ENCODE measurements at regions not wholly inside any gene's neighbourhood (a gene's known extent, or its start where the extent isn't known, plus 50 kb on each side); places are given as distances from the start of the nearest gene placed in this dataset.

DNA sequence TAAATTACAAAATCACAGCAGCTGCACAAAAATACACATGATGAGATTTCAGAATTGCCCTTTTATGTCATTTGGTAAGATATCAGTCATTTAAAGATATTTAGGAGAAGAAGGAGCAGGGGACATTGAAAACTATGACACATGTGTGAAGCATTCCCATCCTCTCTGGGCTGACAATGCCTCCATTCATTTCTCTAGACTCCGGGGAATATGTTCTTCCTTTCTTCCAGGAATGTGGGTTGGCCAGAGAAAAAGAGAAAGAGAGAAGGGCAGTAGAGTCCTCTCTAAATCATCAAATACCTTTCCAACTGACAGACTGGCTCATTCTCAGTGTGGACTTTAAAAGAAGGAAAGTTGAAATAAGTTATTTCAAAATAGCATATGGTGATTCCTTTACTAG lies 205.6 kb upstream of the ADAMTSL1 start:
- peak; percentile 94 for FAIRE-seq

GRCh38 chr9:18269561-18269960 lies 204.4 kb upstream of the ADAMTSL1 start:
- no peaks in the 10 kb centered on the region for H3K9me3 ChIP-seq (ENCODE audit: insufficient read depth, low read depth, low read length)
- no peak overlapping the region for H3K9ac ChIP-seq (ENCODE audit: low read length)
- H3K27ac ChIP-seq (ENCODE audit: low read depth, low read length) = no peak overlapping the region
- no peak overlapping the region for H3K4me3 Mint-ChIP-seq (ENCODE audit: unreplicated experiment)
- H3K36me3 ChIP-seq (ENCODE audit: insufficient read depth, low read length) = no peaks in the 10 kb centered on the region
- no peaks in the 10 kb centered on the region for H3K36me3 Mint-ChIP-seq (ENCODE audit: low read depth, unreplicated experiment)
- no peak overlapping the region for H3K4me3 ChIP-seq (ENCODE audit: insufficient read depth, low read depth, low read length)
- H3K4me2 ChIP-seq (ENCODE audit: low read length) = no peak overlapping the region
- FAIRE-seq (no peak), DNase-seq (ENCODE audit: low read depth) (peak; percentile 44)
- H3K27me3 ChIP-seq (ENCODE audit: insufficient read depth, low read length) = no peaks in the 10 kb centered on the region
- H2AFZ ChIP-seq (ENCODE audit: low read depth, low read length) = no peak overlapping the region
- no peaks in the 10 kb centered on the region for H3K27me3 Mint-ChIP-seq (ENCODE audit: low read depth, unreplicated experiment)
- TF ChIP-seq CTCF (IDR thresholded peaks at IDR 0.05; ENCODE audit: insufficient read depth, low read depth, low read length) = no peak
- no peak for TF ChIP-seq EZH2 (IDR thresholded peaks at IDR 0.05; ENCODE audit: insufficient read depth, low read length)
- no peaks in the 10 kb centered on the region for H4K20me1 ChIP-seq (ENCODE audit: insufficient read depth, low read length)
- peaks cover 30% of the 10 kb centered on the region for H3K4me1 Mint-ChIP-seq (ENCODE audit: low read depth, unreplicated experiment)
- no peaks in the 10 kb centered on the region for H3K79me2 ChIP-seq (ENCODE audit: insufficient read depth, low read length)
- H3K4me1 ChIP-seq (ENCODE audit: insufficient read depth, low read length) = no peaks in the 10 kb centered on the region
- no peak overlapping the region for H3K27ac Mint-ChIP-seq (ENCODE audit: unreplicated experiment)
- H3K9me3 Mint-ChIP-seq (ENCODE audit: unreplicated experiment) = peaks cover 14% of the 10 kb centered on the region

More for the DNA sequence above, 205.6 kb upstream of the ADAMTSL1 start:
- TF ChIP-seq EZH2 (IDR thresholded peaks at IDR 0.05; ENCODE audit: insufficient read depth, low read length) (no peak), CTCF (IDR thresholded peaks at IDR 0.05; ENCODE audit: insufficient read depth, low read depth, low read length) (no peak)
- Histone ChIP-seq H3K4me3 (ENCODE audit: insufficient read depth, low read depth, low read length) (no peak overlapping the region), H3K36me3 (ENCODE audit: insufficient read depth, low read length) (no peaks in the 10 kb centered on the region), H3K27ac (ENCODE audit: low read depth, low read length) (no peak overlapping the region), H3K79me2 (ENCODE audit: insufficient read depth, low read length) (no peaks in the 10 kb centered on the region), H3K4me1 (ENCODE audit: insufficient read depth, low read length) (no peaks in the 10 kb centered on the region), H3K9ac (ENCODE audit: low read length) (no peak overlapping the region), H3K4me2 (ENCODE audit: low read length) (peak overlapping the region; percentile 48), H4K20me1 (ENCODE audit: insufficient read depth, low read length) (no peaks in the 10 kb centered on the region), H2AFZ (ENCODE audit: low read depth, low read length) (no peak overlapping the region), H3K9me3 (ENCODE audit: insufficient read depth, low read depth, low read length) (no peaks in the 10 kb centered on the region), H3K27me3 (ENCODE audit: insufficient read depth, low read length) (no peaks in the 10 kb centered on the region)
- Mint-ChIP-seq H3K4me1 (ENCODE audit: low read depth, unreplicated experiment) (peaks cover 30% of the 10 kb centered on the region), H3K9me3 (ENCODE audit: unreplicated experiment) (peaks cover 11% of the 10 kb centered on the region), H3K4me3 (ENCODE audit: unreplicated experiment) (no peak overlapping the region), H3K36me3 (ENCODE audit: low read depth, unreplicated experiment) (no peaks in the 10 kb centered on the region), H3K27me3 (ENCODE audit: low read depth, unreplicated experiment) (no peaks in the 10 kb centered on the region), H3K27ac (ENCODE audit: unreplicated experiment) (peak overlapping the region; percentile 97)
- peak; percentile 82 for DNase-seq (ENCODE audit: low read depth)

GRCh38 chr9:18274693-18275092 lies 199.3 kb upstream of the ADAMTSL1 start:
- H3K27ac Mint-ChIP-seq (ENCODE audit: unreplicated experiment) = no peak overlapping the region
- no peak for FAIRE-seq

More at GRCh38 chr9:18274693-18275092, 199.3 kb upstream of the ADAMTSL1 start:
- no peaks in the 10 kb centered on the region for H3K4me1 ChIP-seq (ENCODE audit: insufficient read depth, low read length)
- H3K36me3 ChIP-seq (ENCODE audit: insufficient read depth, low read length) = no peaks in the 10 kb centered on the region
- H3K4me1 Mint-ChIP-seq (ENCODE audit: low read depth, unreplicated experiment) = peaks cover 2% of the 10 kb centered on the region
- H3K27me3 ChIP-seq (ENCODE audit: insufficient read depth, low read length) = no peaks in the 10 kb centered on the region
- no peak overlapping the region for H3K4me3 Mint-ChIP-seq (ENCODE audit: unreplicated experiment)
- H3K4me3 ChIP-seq (ENCODE audit: insufficient read depth, low read depth, low read length) = no peak overlapping the region
- H3K27me3 Mint-ChIP-seq (ENCODE audit: low read depth, unreplicated experiment) = no peaks in the 10 kb centered on the region
- H3K36me3 Mint-ChIP-seq (ENCODE audit: low read depth, unreplicated experiment) = no peaks in the 10 kb centered on the region
- DNase-seq (ENCODE audit: low read depth) = peak; percentile 25
- no peak overlapping the region for H3K4me2 ChIP-seq (ENCODE audit: low read length)
- no peak overlapping the region for H3K27ac ChIP-seq (ENCODE audit: low read depth, low read length)
- TF ChIP-seq CTCF (IDR thresholded peaks at IDR 0.05; ENCODE audit: insufficient read depth, low read depth, low read length) (no peak), EZH2 (IDR thresholded peaks at IDR 0.05; ENCODE audit: insufficient read depth, low read length) (no peak)
- H2AFZ ChIP-seq (ENCODE audit: low read depth, low read length) = no peak overlapping the region
- H3K9me3 Mint-ChIP-seq (ENCODE audit: unreplicated experiment) = peaks cover 23% of the 10 kb centered on the region
- no peaks in the 10 kb centered on the region for H4K20me1 ChIP-seq (ENCODE audit: insufficient read depth, low read length)
- peaks cover 3% of the 10 kb centered on the region for H3K9me3 ChIP-seq (ENCODE audit: insufficient read depth, low read depth, low read length)
- H3K79me2 ChIP-seq (ENCODE audit: insufficient read depth, low read length) = no peaks in the 10 kb centered on the region
- H3K9ac ChIP-seq (ENCODE audit: low read length) = no peak overlapping the region

Measured in astrocyte (in vitro differentiated cells and primary cell).